Activated CD4-positive, alpha-beta T cell treated with anti-CD3 and anti-CD28 coated beads, Interleukin-2, amount 50 U/mL, for 16 hours (primary cell): ENCODE measurements at regions not wholly inside any gene's neighbourhood (a gene's known extent, or its start where the extent isn't known, plus 50 kb on each side); places are given as distances from the start of the nearest gene placed in this dataset.
"Not testable (repeated sequence)": the region's sequence is repeated elsewhere in the genome, so short reads cannot be mapped to it uniquely, and the experiment has no call there.

Experiments
- DNase-seq: peaks from one replicate; pipeline ENCODE4 v3.0.0-alpha.2; 2020

- DNase-seq, result no peak
Observed at GRCh38 chr6:8624665-8625064, 189.3 kb upstream of the SLC35B3 start.

- no peak for DNase-seq
Observed at GRCh38 chr6:8623441-8623840, 188.1 kb upstream of the SLC35B3 start.

DNA sequence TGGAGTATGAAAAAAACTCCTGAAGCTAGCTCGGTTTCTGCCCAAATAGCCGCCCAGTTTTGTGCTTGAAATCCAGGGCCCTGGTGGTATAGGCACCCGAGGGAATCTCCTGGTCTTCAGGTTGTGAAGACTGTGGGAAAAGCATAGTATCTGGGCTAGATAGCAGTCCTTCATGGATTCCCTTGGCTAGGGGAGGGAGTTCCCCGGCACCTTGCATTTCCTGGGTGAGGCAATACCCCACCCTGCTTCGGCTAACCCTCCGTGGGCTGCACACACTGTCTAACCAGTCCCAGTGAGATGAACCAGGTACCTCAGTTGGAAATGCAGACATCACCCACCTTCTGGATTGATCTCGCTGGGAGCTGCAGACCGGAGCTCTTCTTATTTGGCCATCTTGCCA, 184.5 kb upstream of the SLC35B3 start:
- DNase-seq, result no peak

DNA sequence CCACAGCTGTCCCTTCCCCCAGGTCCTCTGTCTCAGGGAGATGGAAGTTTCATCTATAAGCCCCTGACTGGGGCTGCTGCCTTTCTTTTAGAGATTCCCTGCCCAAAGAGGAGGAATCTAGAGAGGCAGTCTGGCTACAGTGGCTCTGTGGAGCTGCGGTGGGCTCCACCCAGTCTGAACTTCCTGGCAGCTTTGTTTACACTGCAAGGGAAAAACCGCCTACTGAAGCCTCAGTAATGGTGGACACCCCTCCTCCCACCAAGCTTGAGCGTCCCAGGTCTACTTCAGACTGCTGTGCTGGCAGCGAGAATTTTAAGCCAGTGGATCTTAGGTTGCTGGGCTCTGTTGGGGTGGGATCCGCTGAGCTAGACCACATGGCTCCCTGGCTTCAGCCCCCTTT, 184.1 kb upstream of the SLC35B3 start:
- DNase-seq, result not testable (repeated sequence)

- DNase-seq, result no peak
Observed at GRCh38 chr6:8608737-8609136, 173.4 kb upstream of the SLC35B3 start.

- DNase-seq, result no peak
Observed at GRCh38 chr6:8589941-8590729, 154.8 kb upstream of the SLC35B3 start.

DNA sequence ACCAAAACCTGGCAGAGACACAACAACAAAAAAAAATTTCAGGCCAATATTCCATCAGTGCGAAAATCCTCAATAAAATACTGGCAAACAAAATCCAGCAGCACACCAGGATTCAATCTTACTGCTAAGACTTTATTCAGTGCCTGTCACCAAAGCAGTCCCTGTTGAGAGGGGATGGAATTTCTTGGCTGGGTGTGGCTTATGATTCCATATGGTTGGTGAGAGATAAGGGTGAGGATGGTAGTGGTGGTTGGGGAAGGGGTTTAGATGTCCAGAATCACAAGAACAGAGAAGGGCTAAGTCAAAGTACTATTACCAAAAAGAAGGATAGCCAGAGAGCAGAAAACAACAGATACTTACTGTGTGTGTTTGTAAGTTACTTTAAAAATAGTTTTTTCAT, 152.8 kb upstream of the SLC35B3 start:
- no peak for DNase-seq

DNA sequence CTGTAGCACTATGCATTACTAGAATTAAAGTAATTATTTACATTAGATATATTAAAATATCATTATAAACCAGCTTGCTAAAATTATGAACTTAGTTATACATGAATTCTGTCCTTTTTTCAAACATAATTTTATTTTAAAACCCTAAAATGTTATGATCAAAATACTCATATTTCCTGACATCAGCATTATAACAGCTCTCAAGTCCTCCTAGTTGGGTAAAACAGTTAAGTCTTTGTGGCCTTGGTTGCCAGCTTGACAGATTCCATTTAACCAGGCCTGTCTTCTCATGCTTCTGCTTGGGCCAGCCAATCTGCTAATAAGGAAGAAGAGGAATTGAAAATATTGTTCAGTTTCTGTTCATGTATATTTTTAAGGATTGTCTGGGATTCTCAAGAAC, 147.9 kb upstream of the SLC35B3 start:
- DNase-seq, result no peak

DNA sequence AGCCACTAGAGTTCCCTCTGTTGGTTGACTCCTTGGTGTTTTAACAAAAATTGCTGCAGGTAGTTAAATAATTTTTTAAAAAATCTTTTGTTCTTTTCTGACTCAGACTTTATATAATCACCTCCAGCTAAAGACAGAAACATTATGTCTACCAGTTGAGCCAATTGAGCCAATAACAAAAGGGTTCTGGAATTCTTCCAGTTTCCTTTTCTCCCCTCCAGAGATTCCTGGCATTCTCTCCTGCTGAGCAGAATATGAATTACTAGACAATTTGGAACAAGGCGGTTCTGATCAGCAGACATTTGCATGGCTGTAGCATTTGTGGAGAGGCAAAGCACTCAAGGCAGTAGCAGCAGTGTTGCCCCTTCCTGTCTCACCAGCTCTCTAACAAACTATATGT, 144.0 kb upstream of the SLC35B3 start:
- DNase-seq, result no peak

GRCh38 chr6:8578006-8578405, 142.7 kb upstream of the SLC35B3 start:
- DNase-seq, result no peak

DNA sequence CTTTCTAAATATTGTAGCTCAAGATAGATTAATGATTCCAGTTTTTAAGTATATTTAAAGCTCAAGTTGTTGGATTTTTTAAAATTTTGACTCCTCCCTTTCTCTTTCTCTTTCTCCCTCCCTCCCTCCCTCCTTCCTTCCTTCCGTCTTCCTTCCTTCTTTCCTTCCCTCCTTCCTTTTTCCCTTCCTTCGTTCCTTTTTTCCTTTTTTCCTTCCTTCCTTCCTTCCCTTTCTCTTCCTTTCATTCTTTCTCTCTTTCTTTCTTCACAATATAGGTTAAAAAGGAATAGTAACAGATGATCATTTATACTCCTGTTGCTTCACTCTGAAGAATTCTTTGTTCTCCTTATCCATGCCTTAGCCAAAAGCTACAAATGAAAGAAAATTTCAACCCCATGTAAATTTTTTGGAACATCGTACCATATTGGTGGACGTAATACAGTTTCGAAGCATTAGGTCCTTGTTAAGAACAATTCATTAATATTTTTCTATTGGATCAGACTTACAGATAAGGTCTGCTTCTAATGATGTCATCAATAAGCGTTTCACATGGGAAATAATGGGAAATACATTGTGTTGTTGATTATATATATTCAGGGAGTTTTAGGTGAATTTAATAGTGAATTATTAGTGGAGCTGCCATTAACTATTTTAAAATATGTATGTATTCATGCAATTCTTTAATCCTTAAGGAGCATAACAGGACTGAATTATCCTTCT, 139.6 kb upstream of the SLC35B3 start:
- DNase-seq, result no peak

- DNase-seq, result no peak
Observed at GRCh38 chr6:8574311-8574710, 139.0 kb upstream of the SLC35B3 start.

- no peak for DNase-seq
Observed at GRCh38 chr6:8570256-8570920, 135.0 kb upstream of the SLC35B3 start.

DNA sequence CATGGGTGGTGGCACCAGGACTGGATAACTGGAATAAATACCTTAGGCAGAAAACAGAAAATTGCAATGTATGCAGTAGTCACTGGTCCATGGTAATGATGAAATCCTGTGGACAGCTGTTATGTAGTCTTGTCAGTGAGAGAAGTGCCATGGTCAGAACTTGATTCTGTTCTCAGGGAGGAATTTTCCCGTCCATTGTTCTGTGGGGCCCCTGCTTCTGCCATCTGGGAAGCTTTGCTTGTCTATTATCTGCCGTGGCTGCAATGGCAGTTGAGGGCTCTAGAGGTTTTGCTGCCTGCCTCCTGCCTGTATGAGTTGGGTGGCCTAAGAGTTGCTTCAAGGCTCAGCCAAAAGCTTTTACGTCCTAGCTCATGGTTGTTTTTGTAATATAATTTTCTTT, 126.8 kb upstream of the SLC35B3 start:
- no peak for DNase-seq

- DNase-seq, result no peak
Observed at GRCh38 chr6:8558953-8559352, 123.6 kb upstream of the SLC35B3 start.

- DNase-seq, result no peak
Observed at GRCh38 chr6:8557014-8557748, 121.8 kb upstream of the SLC35B3 start.

DNA sequence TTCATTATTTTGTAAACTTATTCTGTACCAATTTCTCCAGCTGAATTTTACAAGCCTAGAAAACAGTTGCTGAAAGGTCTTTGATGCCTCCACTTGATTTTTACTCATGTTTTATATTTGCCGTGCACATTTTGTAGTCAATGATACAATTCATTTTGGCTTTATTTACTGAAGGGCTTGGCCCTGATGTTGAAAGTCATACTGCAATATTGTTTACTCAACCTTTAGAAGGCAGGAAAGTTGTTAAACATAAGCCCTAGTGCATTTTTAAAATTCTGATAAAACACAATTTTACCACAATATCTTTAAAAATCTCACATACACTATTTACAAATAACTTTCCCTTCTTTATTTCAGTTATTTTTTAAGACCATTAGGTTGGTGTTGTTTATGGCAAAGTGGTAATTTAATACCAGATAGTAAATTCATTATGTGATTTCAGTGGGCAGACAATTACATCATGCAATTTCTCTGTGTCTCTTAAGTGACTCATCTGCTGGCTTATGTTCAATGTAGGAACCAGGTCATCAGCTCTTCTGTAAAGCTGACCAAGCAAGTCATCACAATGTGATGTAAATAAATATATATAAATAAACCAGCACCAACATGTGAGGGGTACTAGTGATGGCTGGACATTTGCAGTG, 121.1 kb upstream of the SLC35B3 start:
- no peak for DNase-seq

DNA sequence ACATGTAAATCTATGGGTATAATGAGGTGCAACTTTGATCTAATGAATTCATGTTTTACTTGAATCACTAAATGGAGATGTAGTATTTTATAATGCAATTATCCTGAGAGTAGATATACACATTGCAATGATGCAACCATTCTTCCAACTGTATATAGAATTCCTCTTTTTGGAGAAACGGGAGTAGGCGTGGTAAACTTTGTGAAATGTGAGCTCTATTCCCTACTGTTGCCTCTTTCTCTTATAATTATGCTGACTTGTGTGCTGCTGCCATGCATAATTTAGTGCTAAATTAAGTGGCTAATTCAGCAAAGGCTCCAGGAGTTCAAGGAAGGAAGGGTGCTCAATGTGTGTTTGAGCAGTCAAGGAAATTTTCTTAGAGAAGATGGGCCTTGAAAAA, 116.6 kb upstream of the SLC35B3 start:
- no peak for DNase-seq

DNA sequence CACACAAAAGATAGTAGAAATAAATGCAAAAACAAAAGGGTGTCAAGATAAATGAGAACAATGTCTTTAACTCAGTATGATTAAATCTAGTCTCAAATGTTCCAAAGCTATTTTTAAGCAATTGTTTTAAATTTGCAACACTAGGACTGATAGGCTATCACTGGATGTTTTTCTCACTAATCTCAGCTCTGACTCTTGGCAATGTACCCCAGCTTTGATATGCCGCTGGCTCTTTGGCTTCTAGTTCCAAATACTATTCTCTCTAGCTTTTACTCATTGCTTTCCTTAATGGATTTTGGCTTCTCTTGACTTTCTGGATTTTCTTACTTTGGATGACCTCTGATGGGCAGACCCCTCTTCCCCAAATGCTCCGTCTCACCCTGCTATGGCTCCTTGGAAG, 116.0 kb upstream of the SLC35B3 start:
- no peak for DNase-seq

DNA sequence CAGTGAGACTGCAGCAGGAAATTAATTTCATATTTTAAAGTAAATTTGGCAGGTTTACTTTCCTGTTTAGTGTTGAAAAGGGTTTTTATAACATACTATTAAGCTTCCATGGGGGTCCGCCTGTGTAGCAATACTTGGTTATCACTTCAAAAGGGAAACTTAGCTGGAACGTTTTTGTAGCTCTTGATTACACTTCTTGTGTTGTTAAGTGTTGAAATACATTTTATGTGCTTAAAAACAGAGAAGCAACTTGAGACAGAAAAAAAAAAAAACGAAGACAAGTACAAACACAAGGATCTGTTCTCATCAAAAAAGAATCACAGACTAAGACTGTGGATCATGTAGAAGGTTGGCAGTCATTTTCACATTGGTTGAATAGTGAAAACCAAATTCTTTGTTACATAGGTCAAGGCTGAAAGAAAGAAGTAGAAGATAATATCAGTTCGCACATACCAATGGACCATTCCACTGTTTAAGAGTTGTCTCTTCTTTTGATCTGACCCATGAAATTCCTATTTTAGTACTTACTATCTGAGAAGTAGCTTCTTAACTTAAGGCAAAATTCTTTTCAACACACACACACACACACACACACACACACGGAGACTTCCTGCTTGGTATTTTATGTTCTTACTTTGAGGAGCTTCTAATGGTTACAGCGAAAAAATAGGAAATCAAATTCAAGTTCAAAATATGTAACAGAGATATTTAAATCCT, 113.9 kb upstream of the SLC35B3 start:
- DNase-seq, result no peak

GRCh38 chr6:8546496-8546895, 111.2 kb upstream of the SLC35B3 start:
- no peak for DNase-seq

DNA sequence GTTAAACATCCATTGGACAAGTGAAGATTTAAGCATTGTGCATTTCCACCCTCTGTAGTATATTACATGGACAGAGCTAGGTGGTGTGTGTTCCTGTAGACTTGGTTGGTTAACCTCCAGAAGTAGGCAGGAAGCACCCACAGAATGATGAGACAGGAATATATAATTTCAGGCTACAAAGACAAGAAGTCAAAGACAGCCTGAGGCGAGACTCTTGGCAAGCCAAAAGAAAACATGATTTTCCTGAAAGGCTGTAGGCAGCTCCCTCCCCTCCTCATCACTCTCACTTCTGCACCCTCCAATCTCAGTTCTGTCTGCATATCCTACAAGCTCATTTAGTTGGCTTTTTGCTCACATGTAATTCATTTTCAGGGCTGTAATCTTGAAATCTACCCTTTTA, 110.0 kb upstream of the SLC35B3 start:
- no peak for DNase-seq
